CD4-positive, alpha-beta memory T cell (primary cell): ENCODE measurements at regions not wholly inside any gene's neighbourhood (a gene's known extent, or its start where the extent isn't known, plus 50 kb on each side); places are given as distances from the start of the nearest gene placed in this dataset.
A peak's percentile ranks its signal among the peaks of the same experiment; 100 is the strongest.

Experiments used
- CTCF ChIA-PET: fragments of 350-600 bp; sonication (Branson Sonifier 250); formaldehyde crosslinking; loops from one replicate; lab custom pipeline; 2021; ENCODE audit warnings: inconsistent platforms; ENCODE audit not compliant: partially characterized antibody; lab: Charles Lee
- POLR2A ChIA-PET: fragments of 350-600 bp; sonication (Branson Sonifier 250); formaldehyde crosslinking; loops from one replicate; lab custom pipeline; 2021; ENCODE audit not compliant: partially characterized antibody; lab: Charles Lee
- DNase-seq, 5 donors: peaks; one replicate each; pipeline versions ENCODE4 v3.0.0 to v3.0.0-alpha.2; 2020 to 2022; ENCODE audit warnings: mixed read lengths in 1 of 5
- H3K27ac ChIP-seq: one replicate; pipeline ENCODE4 v1.7.0; 2013; ENCODE audit warnings: low read depth, low read length
- H3K27me3 ChIP-seq: 2 replicates; pipeline ENCODE4 v1.7.0; 2013; ENCODE audit warnings: mild to moderate bottlenecking, low read length, moderate library complexity; ENCODE audit not compliant: insufficient read depth
- H3K36me3 ChIP-seq: 2 replicates; pipeline ENCODE4 v1.7.0; 2013; ENCODE audit warnings: mild to moderate bottlenecking, low read length, moderate library complexity; ENCODE audit not compliant: insufficient read depth
- H3K4me1 ChIP-seq: 2 replicates; pipeline ENCODE4 v1.7.0; 2013; ENCODE audit warnings: mild to moderate bottlenecking, low read length, moderate library complexity; ENCODE audit not compliant: insufficient read depth
- H3K4me3 ChIP-seq, 2 donors: one replicate each; pipeline ENCODE4 v1.7.0; 2013; ENCODE audit warnings: low read length in 2 of 2, mild to moderate bottlenecking in 1 of 2
- H3K9me3 ChIP-seq, 2 donors: one replicate each; pipeline ENCODE4 v1.7.0; 2013; ENCODE audit warnings: low read length in 2 of 2, control low read depth in 1 of 2; ENCODE audit not compliant: control insufficient read depth in 1 of 2
- H3K27ac Mint-ChIP-seq, 7 donors: one replicate each; pipeline ENCODE4 v1.8.0; 2020 to 2021; ENCODE audit warnings: mixed read lengths in 7 of 7, mild to moderate bottlenecking in 6 of 7, inconsistent platforms in 3 of 7, moderate library complexity in 3 of 7
- H3K27me3 Mint-ChIP-seq, 2 donors: one replicate each; pipeline ENCODE4 v1.8.0; 2020 to 2021; ENCODE audit warnings: mixed read lengths in 2 of 2
- H3K36me3 Mint-ChIP-seq, 2 donors: one replicate each; pipeline ENCODE4 v1.8.0; 2020 to 2021; ENCODE audit warnings: mixed read lengths in 2 of 2, inconsistent platforms in 1 of 2, mild to moderate bottlenecking in 1 of 2
- H3K4me1 Mint-ChIP-seq, 4 donors: one replicate each; pipeline ENCODE4 v1.8.0; 2020 to 2021; ENCODE audit warnings: mixed read lengths in 4 of 4, mild to moderate bottlenecking in 1 of 4
- H3K4me3 Mint-ChIP-seq, 8 donors: one replicate each; pipeline ENCODE4 v1.8.0; 2020 to 2021; ENCODE audit warnings: mixed read lengths in 8 of 8, mild to moderate bottlenecking in 7 of 8, moderate library complexity in 6 of 8, inconsistent platforms in 3 of 8
- H3K9me3 Mint-ChIP-seq, 8 donors: one replicate each; pipeline ENCODE4 v1.8.0; 2020 to 2021; ENCODE audit warnings: mixed read lengths in 8 of 8, mild to moderate bottlenecking in 5 of 8, inconsistent platforms in 3 of 8, moderate library complexity in 1 of 8
- intact Hi-C: fragments of 100-400 bp; cut with micrococcal nuclease; formaldehyde crosslinking; loops from one replicate; pipeline ENCODE4 v1.15.1; 2023

DNA sequence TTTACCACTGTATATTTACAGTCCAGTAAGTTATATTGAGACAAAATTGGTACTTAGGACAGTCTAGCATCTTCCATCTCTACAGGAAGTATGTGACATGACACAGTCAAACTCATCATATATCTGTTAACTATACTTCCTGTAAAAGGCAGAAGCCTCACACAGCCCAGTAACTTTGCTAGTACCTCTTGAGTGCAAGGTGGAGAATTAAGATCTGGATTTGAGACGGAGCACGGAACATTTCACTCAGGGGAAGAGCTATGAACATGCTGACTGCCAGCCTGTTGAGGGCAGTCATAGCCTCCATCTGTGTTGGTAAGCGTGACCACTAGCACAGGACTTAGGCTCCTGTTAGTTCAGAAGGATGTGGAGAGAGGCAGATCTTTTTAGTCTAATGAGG, 333.7 kb upstream of the OR4E1 start:
- H3K36me3 ChIP-seq, result no peaks in the 10 kb centered on the region
- no peaks in the 10 kb centered on the region for H3K9me3 ChIP-seq
- intact Hi-C loops, result no loop called here
- Mint-ChIP-seq H3K36me3 (peaks cover 2 to 4% of the 10 kb centered on the region in 2 donors), H3K27ac (peak overlapping the region; percentile 58 to 95 (median 86)), H3K4me1 (peaks cover 10 to 23% (median 12%) of the 10 kb centered on the region in 4 donors), H3K9me3 (peaks cover 0 to 2% (median 0%) of the 10 kb centered on the region in 8 donors), H3K4me3 (peak overlapping the region; percentile 62 to 90 (median 72)), H3K27me3 (no peaks in the 10 kb centered on the region)
- DNase-seq, result no peak
- peak overlapping the region; percentile 31 for H3K27ac ChIP-seq
- no peak overlapping the region for H3K4me3 ChIP-seq
- H3K27me3 ChIP-seq, result no peaks in the 10 kb centered on the region
- CTCF ChIA-PET, result no interaction called here
- POLR2A ChIA-PET, result interaction anchor here (1.0 kb wide), 1 partner anchor 10 kb away, joined by 4 read pairs; no protein-coding TSS in a partner anchor
- H3K4me1 ChIP-seq, result peaks cover 20% of the 10 kb centered on the region

DNA sequence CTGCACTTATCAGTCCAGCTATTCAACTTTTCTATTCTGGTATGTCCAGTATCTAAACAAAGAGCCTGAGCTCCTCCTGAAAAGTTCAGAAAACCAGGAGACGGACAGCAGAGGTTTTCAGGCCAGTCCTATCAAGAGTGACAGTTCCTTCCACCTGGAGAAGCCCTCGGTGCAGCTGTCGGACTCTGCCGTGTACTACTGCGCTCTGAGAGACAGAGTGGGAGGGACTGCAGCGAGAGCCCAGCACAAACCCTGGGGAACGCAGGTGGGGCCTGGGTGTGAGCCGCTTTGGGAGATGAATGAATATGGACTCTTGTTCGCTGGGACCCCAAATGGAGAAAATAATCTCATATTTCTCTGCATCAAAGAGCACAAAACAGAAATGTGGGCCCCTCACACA, 329.8 kb upstream of the OR4E1 start:
- H3K9me3 Mint-ChIP-seq, result peaks cover 0 to 2% (median 0%) of the 10 kb centered on the region in 8 donors
- H3K27ac Mint-ChIP-seq, result peak overlapping the region; percentile 61 to 94 (median 91)
- no peak for DNase-seq
- ChIA-PET CTCF (interaction anchor here (0.8 to 3.6 kb wide), 11 partner anchors 9 to 852 kb away, joined by 3 to 15 read pairs (median 4); no protein-coding TSS in a partner anchor), POLR2A (interaction anchor here (0.7 to 1.6 kb wide), 11 partner anchors 13 to 586 kb away, joined by 3 to 7 read pairs (median 4); partner anchors contain the start of gene DAD1)
- H3K4me1 Mint-ChIP-seq, result peaks cover 14 to 27% (median 17%) of the 10 kb centered on the region in 4 donors
- no peaks in the 10 kb centered on the region for H3K27me3 ChIP-seq
- intact Hi-C loops, result loop anchor here (1.0 kb wide), 1 partner anchor 37 kb away; no protein-coding TSS in a partner anchor
- no peaks in the 10 kb centered on the region for H3K9me3 ChIP-seq
- H3K4me3 Mint-ChIP-seq, result peak overlapping the region; percentile 70 to 83 (median 76)
- peaks cover 24% of the 10 kb centered on the region for H3K4me1 ChIP-seq
- H3K36me3 Mint-ChIP-seq, result peaks cover 4% of the 10 kb centered on the region in 2 donors
- no peaks in the 10 kb centered on the region for H3K27me3 Mint-ChIP-seq
- no peaks in the 10 kb centered on the region for H3K36me3 ChIP-seq
- peak overlapping the region; percentile 59 for H3K27ac ChIP-seq
- H3K4me3 ChIP-seq, result peak overlapping the region; percentile 3 to 38

DNA sequence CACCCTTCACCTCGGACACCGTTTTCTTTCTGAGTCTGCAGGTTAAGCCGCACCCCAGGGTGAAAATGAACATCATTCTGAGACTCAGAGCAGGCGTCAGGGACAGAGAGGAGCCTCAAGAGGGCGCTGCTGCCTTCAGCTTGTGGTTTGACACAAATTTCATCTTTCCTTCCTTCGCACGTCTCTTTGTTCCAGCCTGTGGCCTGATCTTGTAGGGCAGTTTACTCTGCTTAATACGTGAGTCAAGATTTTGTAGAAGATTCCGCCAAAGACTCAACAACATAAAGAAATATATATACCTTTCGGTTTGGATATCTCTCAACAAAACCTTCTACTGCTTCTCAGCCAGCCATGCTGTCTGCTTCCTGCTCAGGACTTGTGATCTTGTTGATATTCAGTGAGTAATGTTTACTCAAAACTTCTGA, 329.3 kb upstream of the OR4E1 start:
- Mint-ChIP-seq H3K36me3 (peaks cover 4% of the 10 kb centered on the region in 2 donors), H3K4me1 (peaks cover 14 to 27% (median 17%) of the 10 kb centered on the region in 4 donors), H3K4me3 (peak overlapping the region; percentile 70 to 83 (median 76)), H3K27ac (peak overlapping the region; percentile 61 to 94 (median 91)), H3K27me3 (no peaks in the 10 kb centered on the region), H3K9me3 (peaks cover 0 to 2% (median 0%) of the 10 kb centered on the region in 8 donors)
- ChIA-PET POLR2A (interaction anchor here (0.7 to 1.6 kb wide), 12 partner anchors 12 to 586 kb away, joined by 3 to 7 read pairs (median 4); partner anchors contain the start of gene DAD1), CTCF (interaction anchor here (0.8 to 3.6 kb wide), 13 partner anchors 8 to 853 kb away, joined by 3 to 15 read pairs (median 3); no protein-coding TSS in a partner anchor)
- Histone ChIP-seq H3K4me1 (peaks cover 23% of the 10 kb centered on the region), H3K27ac (peak overlapping the region; percentile 59), H3K27me3 (no peaks in the 10 kb centered on the region), H3K9me3 (no peaks in the 10 kb centered on the region), H3K4me3 (peak overlapping the region; percentile 3 to 38), H3K36me3 (no peaks in the 10 kb centered on the region)
- intact Hi-C loops, result loop anchor here (1.0 kb wide), 1 partner anchor 37 kb away; no protein-coding TSS in a partner anchor
- peak; percentile 53 to 73 (median 63) for DNase-seq

- DNase-seq, result peak in 1 of 5 donors; percentile 44
- Histone ChIP-seq H3K27me3 (no peaks in the 10 kb centered on the region), H3K27ac (no peak overlapping the region), H3K4me3 (no peak overlapping the region), H3K9me3 (no peaks in the 10 kb centered on the region), H3K36me3 (no peaks in the 10 kb centered on the region), H3K4me1 (peaks cover 26% of the 10 kb centered on the region)
- H3K4me3 Mint-ChIP-seq, result peak overlapping the region; percentile 21 to 96 (median 38)
- H3K9me3 Mint-ChIP-seq, result no peaks in the 10 kb centered on the region
- peaks cover 7 to 22% (median 9%) of the 10 kb centered on the region in 4 donors for H3K4me1 Mint-ChIP-seq
- ChIA-PET CTCF (interaction anchor here (0.8 to 2.1 kb wide), 4 partner anchors 9 to 571 kb away, joined by 3 to 7 read pairs (median 5); no protein-coding TSS in a partner anchor), POLR2A (interaction anchor here (1.0 to 3.7 kb wide), 10 partner anchors 9 to 562 kb away, joined by 3 to 37 read pairs (median 6); no protein-coding TSS in a partner anchor)
- peaks cover 0 to 5% of the 10 kb centered on the region in 2 donors for H3K36me3 Mint-ChIP-seq
- H3K27ac Mint-ChIP-seq, result peak overlapping the region in 2 of 7 donors; percentile 73 to 91
- intact Hi-C loops, result no loop called here
- H3K27me3 Mint-ChIP-seq, result no peaks in the 10 kb centered on the region
Measured at GRCh38 chr14:21999402-21999801, 325.8 kb upstream of the OR4E1 start.

DNA sequence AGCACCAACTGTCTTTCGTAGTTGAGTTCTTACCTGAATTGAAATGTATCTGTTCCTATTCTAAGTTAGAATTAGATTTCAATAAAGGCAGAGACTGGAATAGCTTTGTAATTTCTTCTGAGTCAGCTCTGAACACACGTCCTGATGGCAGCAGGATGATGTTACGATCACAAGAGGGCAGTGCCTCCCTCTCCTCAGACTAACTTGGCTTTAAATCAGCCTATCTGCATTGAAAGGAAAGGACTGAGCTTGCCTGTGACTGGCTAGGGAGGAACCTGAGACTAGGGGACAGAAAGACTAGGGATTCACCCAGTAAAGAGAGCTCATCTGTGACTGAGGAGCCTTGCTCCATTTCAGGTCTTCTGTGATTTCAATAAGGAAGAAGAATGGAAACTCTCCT, 323.7 kb upstream of the OR4E1 start:
- Mint-ChIP-seq H3K27ac (peak overlapping the region in 6 of 7 donors; percentile 86 to 97 (median 92)), H3K9me3 (no peaks in the 10 kb centered on the region), H3K4me1 (peaks cover 5 to 15% (median 8%) of the 10 kb centered on the region in 4 donors), H3K36me3 (peaks cover 0 to 5% of the 10 kb centered on the region in 2 donors), H3K27me3 (no peaks in the 10 kb centered on the region), H3K4me3 (peak overlapping the region; percentile 87 to 96 (median 92))
- Histone ChIP-seq H3K36me3 (no peaks in the 10 kb centered on the region), H3K27ac (peak overlapping the region; percentile 51), H3K9me3 (no peaks in the 10 kb centered on the region), H3K4me1 (peaks cover 18% of the 10 kb centered on the region), H3K27me3 (no peaks in the 10 kb centered on the region), H3K4me3 (peak overlapping the region in 1 of 2 donors; percentile 27)
- ChIA-PET CTCF (interaction anchor here (0.7 to 2.1 kb wide), 20 partner anchors 9 to 997 kb away, joined by 3 to 16 read pairs (median 4); no protein-coding TSS in a partner anchor), POLR2A (interaction anchor here (0.6 to 3.7 kb wide), 32 partner anchors 9 to 997 kb away, joined by 3 to 37 read pairs (median 4); no protein-coding TSS in a partner anchor)
- intact Hi-C loops, result loop anchor here (2.0 kb wide), 1 partner anchor 560 kb away; no protein-coding TSS in a partner anchor
- DNase-seq, result peak; percentile 33 to 58 (median 52)

DNA sequence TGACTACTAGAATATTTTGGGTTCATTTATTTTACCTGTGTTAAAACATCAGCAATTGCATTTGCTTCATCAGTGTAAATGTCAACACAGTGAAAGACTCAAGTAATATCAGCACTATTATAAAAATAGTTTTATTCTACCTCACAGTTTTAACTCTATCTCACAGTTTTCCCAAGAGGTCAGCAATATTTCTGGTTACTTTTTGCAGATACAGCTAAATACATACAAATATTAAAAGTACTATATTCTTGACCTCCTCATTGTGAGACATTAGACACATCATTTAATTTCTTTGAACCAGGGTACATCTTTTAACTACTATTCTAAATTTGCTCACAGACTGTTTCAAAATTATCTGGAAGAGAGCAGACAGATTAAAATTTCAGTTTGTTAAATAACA, 321.7 kb upstream of the OR4E1 start:
- no peaks in the 10 kb centered on the region for H3K27me3 ChIP-seq
- H3K4me3 ChIP-seq, result no peak overlapping the region
- no peaks in the 10 kb centered on the region for H3K9me3 ChIP-seq
- no peak for DNase-seq
- intact Hi-C loops, result no loop called here
- peak overlapping the region in 1 of 7 donors; percentile 91 for H3K27ac Mint-ChIP-seq
- H3K4me1 Mint-ChIP-seq, result peaks cover 2 to 12% (median 6%) of the 10 kb centered on the region in 4 donors
- ChIA-PET CTCF (interaction anchor here (0.6 to 2.3 kb wide), 6 partner anchors 8 to 574 kb away, joined by 3 to 9 read pairs (median 4); no protein-coding TSS in a partner anchor), POLR2A (interaction anchor here (0.7 to 1.6 kb wide), 3 partner anchors 17 to 575 kb away, joined by 3 read pairs; no protein-coding TSS in a partner anchor)
- peak overlapping the region in 1 of 8 donors; percentile 13 for H3K4me3 Mint-ChIP-seq
- peaks cover 0 to 4% of the 10 kb centered on the region in 2 donors for H3K36me3 Mint-ChIP-seq
- no peaks in the 10 kb centered on the region for H3K36me3 ChIP-seq
- peaks cover 14% of the 10 kb centered on the region for H3K4me1 ChIP-seq
- H3K27me3 Mint-ChIP-seq, result peaks cover 0 to 2% of the 10 kb centered on the region in 2 donors
- H3K9me3 Mint-ChIP-seq, result no peaks in the 10 kb centered on the region
- no peak overlapping the region for H3K27ac ChIP-seq
